H9 (cell line): ENCODE measurements at regions not wholly inside any gene's neighbourhood (a gene's known extent, or its start where the extent isn't known, plus 50 kb on each side); places are given as distances from the start of the nearest gene placed in this dataset.

Experiments used
- DNase-seq: peaks from one replicate; pipeline ENCODE4 v3.0.0-alpha.2; 2017
- H2AFZ ChIP-seq: one replicate; pipeline ENCODE4 v1.6.1; 2013; ENCODE audit warnings: mild to moderate bottlenecking, low read length, control low read depth, moderate library complexity
- H2AK5ac ChIP-seq: 2 replicates; pipeline ENCODE4 v1.6.1; 2013; ENCODE audit warnings: low read length, control low read depth, mixed read lengths; ENCODE audit not compliant: insufficient read length
- H2BK120ac ChIP-seq: one replicate; pipeline ENCODE4 v1.6.1; 2013; ENCODE audit warnings: low read depth, mild to moderate bottlenecking, low read length, control low read depth, inconsistent platforms; ENCODE audit not compliant: poor library complexity, severe bottlenecking
- H2BK12ac ChIP-seq: 2 replicates; pipeline ENCODE4 v1.6.1; 2013; ENCODE audit warnings: low read length, control low read depth, mixed read lengths, low read depth; ENCODE audit not compliant: insufficient read length
- H2BK15ac ChIP-seq: 2 replicates; pipeline ENCODE4 v1.6.1; 2013; ENCODE audit warnings: low read depth, low read length, control low read depth
- H2BK20ac ChIP-seq: one replicate; pipeline ENCODE4 v1.6.1; 2013; ENCODE audit warnings: low read depth, mild to moderate bottlenecking, low read length, control low read depth, inconsistent platforms; ENCODE audit not compliant: poor library complexity, severe bottlenecking
- H2BK5ac ChIP-seq: 2 replicates; pipeline ENCODE4 v1.6.1; 2013; ENCODE audit warnings: low read length, control low read depth, mixed read lengths; ENCODE audit not compliant: insufficient read length
- H3K14ac ChIP-seq: 2 replicates; pipeline ENCODE4 v1.6.1; 2013; ENCODE audit warnings: low read length, control low read depth; ENCODE audit not compliant: insufficient read depth
- H3K18ac ChIP-seq: 2 replicates; pipeline ENCODE4 v1.6.1; 2013; ENCODE audit warnings: low read depth, mild to moderate bottlenecking, mixed read lengths, low read length, control low read depth; ENCODE audit not compliant: insufficient read length
- H3K23ac ChIP-seq: 2 replicates; pipeline ENCODE4 v1.6.1; 2013; ENCODE audit warnings: low read length, control low read depth, mixed read lengths, low read depth; ENCODE audit not compliant: insufficient read length
- H3K23me2 ChIP-seq: 2 replicates; pipeline ENCODE4 v1.6.1; 2013; ENCODE audit warnings: low read depth, mild to moderate bottlenecking, mixed read lengths, low read length, control low read depth; ENCODE audit not compliant: insufficient read length, poor library complexity, severe bottlenecking
- H3K27ac ChIP-seq: 2 replicates; pipeline ENCODE4 v1.5.1; 2013; ENCODE audit warnings: low read length, control low read depth, mixed read lengths, low read depth; ENCODE audit not compliant: insufficient read length
- H3K27me3 ChIP-seq: 2 replicates; pipeline ENCODE4 v1.6.1; 2013; ENCODE audit warnings: low read length, control low read depth, inconsistent platforms; ENCODE audit not compliant: insufficient read depth
- H3K4ac ChIP-seq: 2 replicates; pipeline ENCODE4 v1.6.1; 2013; ENCODE audit warnings: low read depth, mild to moderate bottlenecking, control low read depth, inconsistent platforms, low read length, moderate library complexity
- H3K4me1 ChIP-seq: 2 replicates; pipeline ENCODE4 v1.6.1; 2013; ENCODE audit warnings: low read length, control low read depth, inconsistent platforms; ENCODE audit not compliant: insufficient read depth
- H3K4me2 ChIP-seq: 2 replicates; pipeline ENCODE4 v1.6.1; 2013; ENCODE audit warnings: low read length, control low read depth, mixed read lengths; ENCODE audit not compliant: insufficient read length, insufficient read depth
- H3K56ac ChIP-seq: 2 replicates; pipeline ENCODE4 v1.6.1; 2013; ENCODE audit warnings: low read depth, mild to moderate bottlenecking, mixed read lengths, low read length, control low read depth; ENCODE audit not compliant: insufficient read length
- H3K79me1 ChIP-seq: 2 replicates; pipeline ENCODE4 v1.6.1; 2013; ENCODE audit warnings: low read depth, mild to moderate bottlenecking, moderate library complexity, low read length, control low read depth, inconsistent platforms; ENCODE audit not compliant: insufficient read depth, poor library complexity, severe bottlenecking
- H3K79me2 ChIP-seq: 2 replicates; pipeline ENCODE4 v1.6.1; 2013; ENCODE audit warnings: low read length, control low read depth, inconsistent platforms; ENCODE audit not compliant: insufficient read depth
- H3K9ac ChIP-seq: 2 replicates; pipeline ENCODE4 v1.6.1; 2013; ENCODE audit warnings: low read length, control low read depth, mixed read lengths; ENCODE audit not compliant: insufficient read length; ENCODE audit errors: extremely low read depth
- H3K9me3 ChIP-seq: one replicate; pipeline ENCODE4 v1.6.1; 2013; ENCODE audit warnings: low read depth, low read length, inconsistent platforms; ENCODE audit not compliant: control insufficient read depth
- H3T11ph ChIP-seq: one replicate; pipeline ENCODE4 v1.6.1; 2013; ENCODE audit warnings: mild to moderate bottlenecking, low read length, control low read depth, inconsistent platforms
- H4K20me1 ChIP-seq: one replicate; pipeline ENCODE4 v1.6.1; 2013; ENCODE audit not compliant: control insufficient read depth, insufficient read length, insufficient read depth
- H4K5ac ChIP-seq: 2 replicates; pipeline ENCODE4 v1.6.1; 2013; ENCODE audit warnings: low read depth, mild to moderate bottlenecking, mixed read lengths, low read length, control low read depth; ENCODE audit not compliant: insufficient read length
- H4K8ac ChIP-seq: replicated peaks from 2 replicates; pipeline ENCODE4 v1.6.1; 2013; ENCODE audit warnings: low read length, control low read depth, mixed read lengths, low read depth; ENCODE audit not compliant: insufficient read length
- H4K91ac ChIP-seq: 2 replicates; pipeline ENCODE4 v1.6.1; 2013; ENCODE audit warnings: low read depth, mild to moderate bottlenecking, moderate library complexity, mixed read lengths, low read length, control low read depth; ENCODE audit not compliant: insufficient read length
- H3K27ac Mint-ChIP-seq, 3 experiments: 2 replicates in 2 of 3; 3 replicates in 1 of 3; pipeline ENCODE4 v1.8.0; 2020 to 2021; ENCODE audit warnings: mixed read lengths in 3 of 3, mild to moderate bottlenecking in 1 of 3, moderate library complexity in 1 of 3
- H3K27me3 Mint-ChIP-seq: 2 replicates; pipeline ENCODE4 v1.8.0; 2021; ENCODE audit warnings: low read depth, mild to moderate bottlenecking, moderate library complexity, mixed read lengths
- H3K36me3 Mint-ChIP-seq, 3 experiments: 2 replicates in 2 of 3; 3 replicates in 1 of 3; pipeline ENCODE4 v1.8.0; 2020 to 2021; ENCODE audit warnings: low read depth in 3 of 3, mixed read lengths in 3 of 3; ENCODE audit not compliant: insufficient read depth in 1 of 3
- H3K4me1 Mint-ChIP-seq, 2 experiments: 2 replicates each; pipeline ENCODE4 v1.8.0; 2020; ENCODE audit warnings: mixed read lengths in 2 of 2
- H3K4me3 Mint-ChIP-seq, 2 experiments: 2 replicates in 1 of 2; 3 replicates in 1 of 2; pipeline ENCODE4 v1.8.0; 2020 to 2021; ENCODE audit warnings: mild to moderate bottlenecking in 2 of 2, mixed read lengths in 2 of 2, moderate library complexity in 1 of 2
- H3K9me3 Mint-ChIP-seq, 2 experiments: 2 replicates in 1 of 2; 3 replicates in 1 of 2; pipeline ENCODE4 v1.8.0; 2020; ENCODE audit warnings: mild to moderate bottlenecking in 2 of 2, mixed read lengths in 2 of 2, moderate library complexity in 1 of 2
- WGBS: extraction: QIAGEN DNeasy Blood & Tissue Kit; methylation state at CpG from one replicate; pipeline ENCODE4 v1.1.7; 2013; ENCODE audit warnings: missing lambda C conversion rate, low lambda C conversion rate, mixed read lengths; ENCODE audit not compliant: insufficient read length; ENCODE audit errors: extremely low coverage; 5-methylcytosine and 5-hydroxymethylcytosine counted together
- TF ChIP-seq, protein P1 (sequence below): fragments of 200-600 bp; sonication (generic); conservative IDR thresholded peaks from 3 replicates; pipeline ENCODE4 v1.8.0; 2021; ENCODE audit warnings: antibody characterized with exemption, mild to moderate bottlenecking

DNA sequence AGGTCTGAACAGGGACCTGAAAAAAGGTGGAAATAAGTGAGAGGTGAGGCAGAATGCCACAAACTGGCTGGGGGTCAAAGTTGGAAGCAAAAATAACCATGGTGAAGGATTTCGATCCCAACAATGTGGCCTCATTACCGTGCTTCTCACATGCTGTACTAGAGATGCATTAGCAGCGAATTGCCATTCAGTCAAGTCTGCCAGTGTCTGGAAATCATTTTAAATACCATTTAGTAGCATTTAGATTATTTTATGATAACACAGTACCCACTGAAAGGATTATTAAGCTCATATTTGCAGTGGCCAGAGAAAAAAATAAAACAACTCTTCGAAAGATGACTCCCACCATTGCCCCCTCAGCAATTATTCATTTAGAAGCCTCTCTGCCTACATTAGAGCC, 294.6 kb upstream of the SLC24A2 start:
- no peak overlapping the region for H4K91ac ChIP-seq
- Mint-ChIP-seq H3K4me1 (peaks cover 0 to 3% of the 10 kb centered on the region in 2 experiments; a peak in 1 of 4 replicates), H3K9me3 (peaks cover 0 to 3% of the 10 kb centered on the region in 2 experiments; a peak in 1 of 5 replicates), H3K4me3 (no peak overlapping the region), H3K36me3 (no peaks in the 10 kb centered on the region), H3K27me3 (no peaks in the 10 kb centered on the region), H3K27ac (no peak overlapping the region)
- no peak overlapping the region for H2BK120ac ChIP-seq
- no peak overlapping the region for H3K14ac ChIP-seq
- DNase-seq: no peak
- H2AK5ac ChIP-seq: no peak overlapping the region
- H3K9me3 ChIP-seq: no peaks in the 10 kb centered on the region
- no peak overlapping the region for H3K56ac ChIP-seq
- TF ChIP-seq, protein P1, sequence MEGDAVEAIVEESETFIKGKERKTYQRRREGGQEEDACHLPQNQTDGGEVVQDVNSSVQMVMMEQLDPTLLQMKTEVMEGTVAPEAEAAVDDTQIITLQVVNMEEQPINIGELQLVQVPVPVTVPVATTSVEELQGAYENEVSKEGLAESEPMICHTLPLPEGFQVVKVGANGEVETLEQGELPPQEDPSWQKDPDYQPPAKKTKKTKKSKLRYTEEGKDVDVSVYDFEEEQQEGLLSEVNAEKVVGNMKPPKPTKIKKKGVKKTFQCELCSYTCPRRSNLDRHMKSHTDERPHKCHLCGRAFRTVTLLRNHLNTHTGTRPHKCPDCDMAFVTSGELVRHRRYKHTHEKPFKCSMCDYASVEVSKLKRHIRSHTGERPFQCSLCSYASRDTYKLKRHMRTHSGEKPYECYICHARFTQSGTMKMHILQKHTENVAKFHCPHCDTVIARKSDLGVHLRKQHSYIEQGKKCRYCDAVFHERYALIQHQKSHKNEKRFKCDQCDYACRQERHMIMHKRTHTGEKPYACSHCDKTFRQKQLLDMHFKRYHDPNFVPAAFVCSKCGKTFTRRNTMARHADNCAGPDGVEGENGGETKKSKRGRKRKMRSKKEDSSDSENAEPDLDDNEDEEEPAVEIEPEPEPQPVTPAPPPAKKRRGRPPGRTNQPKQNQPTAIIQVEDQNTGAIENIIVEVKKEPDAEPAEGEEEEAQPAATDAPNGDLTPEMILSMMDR: no peak
- no peak overlapping the region for H3K4ac ChIP-seq
- no peaks in the 10 kb centered on the region for H3K79me1 ChIP-seq
- H2AFZ ChIP-seq: no peak overlapping the region
- no peak overlapping the region for H2BK12ac ChIP-seq
- no peak overlapping the region for H3K18ac ChIP-seq
- no peaks in the 10 kb centered on the region for H3K23me2 ChIP-seq
- no peak overlapping the region for H2BK20ac ChIP-seq
- H2BK5ac ChIP-seq: no peak overlapping the region
- no peak overlapping the region for H3K23ac ChIP-seq
- no peak overlapping the region for H4K8ac ChIP-seq
- no peak overlapping the region for H3K9ac ChIP-seq
- H4K20me1 ChIP-seq: no peaks in the 10 kb centered on the region
- no peak overlapping the region for H3K4me2 ChIP-seq
- no CpG with 5 or more reads among the region's 4 CpGs for WGBS
- no peak overlapping the region for H3T11ph ChIP-seq
- H3K27ac ChIP-seq: no peak overlapping the region
- no peaks in the 10 kb centered on the region for H3K79me2 ChIP-seq
- H4K5ac ChIP-seq: no peak overlapping the region
- H2BK15ac ChIP-seq: no peak overlapping the region
- no peaks in the 10 kb centered on the region for H3K27me3 ChIP-seq
- H3K4me1 ChIP-seq: no peaks in the 10 kb centered on the region
